DND-41 (cell line): ENCODE measurements at regions not wholly inside any gene's neighbourhood (a gene's known extent, or its start where the extent isn't known, plus 50 kb on each side); places are given as distances from the start of the nearest gene placed in this dataset.

Source experiments
- ATAC-seq: fragments of 200-7000 bp; cut with Tn5 transposase; 3 replicates; pipeline ENCODE4 v1.9.1; 2021; ENCODE audit warnings: low read depth; ENCODE audit not compliant: insufficient read depth
- DNase-seq: peaks from one replicate; pipeline ENCODE4 v3.0.0-alpha.2; 2020
- H2AFZ ChIP-seq: 2 replicates; pipeline ENCODE4 v1.6.0; 2012; ENCODE audit warnings: low read depth, low read length
- H3K27ac ChIP-seq: 2 replicates; pipeline ENCODE4 v1.5.1; 2012; ENCODE audit warnings: low read length, inconsistent platforms
- H3K27me3 ChIP-seq: fragments of 200-600 bp; sonication (generic); 2 replicates; pipeline ENCODE4 v1.6.0; 2012; ENCODE audit warnings: low read length, mild to moderate bottlenecking, inconsistent platforms; ENCODE audit not compliant: insufficient read depth, poor library complexity
- H3K36me3 ChIP-seq: 2 replicates; pipeline ENCODE4 v1.5.1; 2012; ENCODE audit warnings: low read length, inconsistent platforms; ENCODE audit not compliant: insufficient read depth
- H3K4me1 ChIP-seq: 2 replicates; pipeline ENCODE4 v1.5.1; 2012; ENCODE audit warnings: mild to moderate bottlenecking, low read length; ENCODE audit not compliant: insufficient read depth
- H3K4me2 ChIP-seq: 2 replicates; pipeline ENCODE4 v1.6.0; 2012; ENCODE audit warnings: mild to moderate bottlenecking, moderate library complexity, low read length, inconsistent platforms; ENCODE audit not compliant: insufficient read depth
- H3K4me3 ChIP-seq, 2 experiments: fragments of 200-600 bp in 1 of 2; shearing (Covaris generic) in 1 of 2; 2 replicates each; pipeline ENCODE4 v1.5.1; 2012 to 2016; ENCODE audit warnings: inconsistent platforms in 2 of 2, low read length in 2 of 2, mild to moderate bottlenecking in 2 of 2, low read depth in 1 of 2, moderate library complexity in 1 of 2
- H3K79me2 ChIP-seq: 2 replicates; pipeline ENCODE4 v1.6.0; 2012; ENCODE audit warnings: low read length, inconsistent platforms; ENCODE audit not compliant: insufficient read depth
- H3K9ac ChIP-seq: 2 replicates; pipeline ENCODE4 v1.6.0; 2012; ENCODE audit warnings: low read depth, mild to moderate bottlenecking, inconsistent platforms, low read length, moderate library complexity
- H3K9me3 ChIP-seq: 2 replicates; pipeline ENCODE4 v1.5.1; 2012; ENCODE audit warnings: low read length, moderate library complexity, mild to moderate bottlenecking, inconsistent platforms; ENCODE audit not compliant: insufficient read depth, severe bottlenecking
- H4K20me1 ChIP-seq: 2 replicates; pipeline ENCODE4 v1.6.0; 2012; ENCODE audit warnings: low read length; ENCODE audit not compliant: insufficient read depth
- CTCF ChIP-seq: IDR thresholded peaks from 2 replicates; pipeline ENCODE4 v1.5.1; 2012; ENCODE audit warnings: borderline replicate concordance, low read length, moderate library complexity, mild to moderate bottlenecking; ENCODE audit not compliant: poor library complexity, severe bottlenecking; ENCODE audit errors: extremely low read depth
- EZH2 ChIP-seq: IDR thresholded peaks from 3 replicates; pipeline ENCODE4 v1.6.1; 2012; ENCODE audit warnings: borderline replicate concordance, low read depth, mild to moderate bottlenecking, moderate library complexity, low read length, inconsistent platforms; ENCODE audit not compliant: severe bottlenecking

DNA sequence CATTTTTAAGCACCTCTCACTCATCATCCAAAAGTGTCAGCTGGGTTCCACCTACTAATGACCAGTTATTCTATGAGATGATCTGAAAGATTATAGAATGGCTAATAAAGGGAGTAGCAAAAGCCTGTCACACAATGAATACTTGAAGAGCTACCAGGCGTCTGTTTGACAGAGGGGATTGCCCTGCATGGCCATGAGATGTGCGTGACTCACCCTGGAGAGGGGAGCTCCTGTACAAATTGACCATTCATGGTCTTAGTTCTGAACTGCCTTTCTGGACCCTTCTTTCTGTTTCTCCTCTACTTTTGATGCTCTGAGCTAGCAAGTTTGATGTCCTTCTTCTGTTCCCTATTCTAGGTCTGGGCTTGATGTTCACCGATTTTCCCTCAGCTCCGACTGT is 85.2 kb upstream of the ABCD3 start:
- no peaks in the 10 kb centered on the region for H3K79me2 ChIP-seq
- H4K20me1 ChIP-seq, result no peaks in the 10 kb centered on the region
- TF ChIP-seq CTCF (no peak), EZH2 (no peak)
- no peak overlapping the region for H2AFZ ChIP-seq
- no peak overlapping the region for H3K4me2 ChIP-seq
- no peak overlapping the region for H3K27ac ChIP-seq
- no peaks in the 10 kb centered on the region for H3K4me1 ChIP-seq
- DNase-seq, result no peak
- no peak overlapping the region for H3K4me3 ChIP-seq
- no peaks in the 10 kb centered on the region for H3K27me3 ChIP-seq
- no peak for ATAC-seq
- H3K36me3 ChIP-seq, result no peaks in the 10 kb centered on the region
- no peaks in the 10 kb centered on the region for H3K9me3 ChIP-seq
- no peak overlapping the region for H3K9ac ChIP-seq

GRCh38 chr1:94332516-94332915 is 85.7 kb upstream of the ABCD3 start:
- Histone ChIP-seq H3K27ac (no peak overlapping the region), H3K9ac (no peak overlapping the region), H3K4me2 (no peak overlapping the region), H2AFZ (no peak overlapping the region), H3K4me1 (no peaks in the 10 kb centered on the region), H3K27me3 (no peaks in the 10 kb centered on the region), H3K36me3 (no peaks in the 10 kb centered on the region), H3K4me3 (no peak overlapping the region), H3K79me2 (no peaks in the 10 kb centered on the region), H3K9me3 (no peaks in the 10 kb centered on the region), H4K20me1 (no peaks in the 10 kb centered on the region)
- ATAC-seq (no peak), DNase-seq (no peak)
- no peak for TF ChIP-seq EZH2
- TF ChIP-seq CTCF, result no peak

GRCh38 chr1:94329986-94330385 is 88.2 kb upstream of the ABCD3 start:
- no peak overlapping the region for H3K27ac ChIP-seq
- TF ChIP-seq CTCF (peak; percentile 41), EZH2 (no peak)

GRCh38 chr1:94329276-94329675 is 88.9 kb upstream of the ABCD3 start:
- Histone ChIP-seq H3K4me1 (no peaks in the 10 kb centered on the region), H3K9ac (no peak overlapping the region), H3K9me3 (no peaks in the 10 kb centered on the region), H4K20me1 (no peaks in the 10 kb centered on the region), H3K27ac (no peak overlapping the region), H3K4me2 (no peak overlapping the region), H3K27me3 (no peaks in the 10 kb centered on the region), H3K4me3 (no peak overlapping the region), H3K79me2 (no peaks in the 10 kb centered on the region), H3K36me3 (no peaks in the 10 kb centered on the region), H2AFZ (no peak overlapping the region)
- ATAC-seq, result no peak
- TF ChIP-seq CTCF (no peak), EZH2 (no peak)
- no peak for DNase-seq

More at GRCh38 chr1:94329986-94330385, 88.2 kb upstream of the ABCD3 start:
- Histone ChIP-seq H3K4me3 (no peak overlapping the region), H3K27me3 (no peaks in the 10 kb centered on the region), H3K36me3 (no peaks in the 10 kb centered on the region), H3K4me2 (no peak overlapping the region), H3K9me3 (no peaks in the 10 kb centered on the region), H3K79me2 (no peaks in the 10 kb centered on the region), H3K4me1 (no peaks in the 10 kb centered on the region), H4K20me1 (no peaks in the 10 kb centered on the region), H2AFZ (no peak overlapping the region), H3K9ac (no peak overlapping the region)
- ATAC-seq, result peak; percentile 54
- DNase-seq, result no peak
